Activated T-cell treated with anti-CD3 and anti-CD28 coated beads, Interleukin-2, amount 50 U/mL, for 24 hours (primary cell): ENCODE measurements at regions not wholly inside any gene's neighbourhood (a gene's known extent, or its start where the extent isn't known, plus 50 kb on each side); places are given as distances from the start of the nearest gene placed in this dataset.
"Not testable (repeated sequence)": the region's sequence is repeated elsewhere in the genome, so short reads cannot be mapped to it uniquely, and the experiment has no call there.

Source experiments
- DNase-seq: peaks from one replicate; pipeline ENCODE4 v3.0.0-alpha.2; 2020
- H3K27ac Mint-ChIP-seq: 2 replicates; pipeline ENCODE4 v1.8.0; 2020; ENCODE audit warnings: mild to moderate bottlenecking, mixed read lengths
- H3K27me3 Mint-ChIP-seq: 2 replicates; pipeline ENCODE4 v1.8.0; 2020; ENCODE audit warnings: mixed read lengths
- H3K36me3 Mint-ChIP-seq: 2 replicates; pipeline ENCODE4 v1.8.0; 2020; ENCODE audit warnings: low read depth, mixed read lengths
- H3K4me1 Mint-ChIP-seq: 2 replicates; pipeline ENCODE4 v1.8.0; 2020; ENCODE audit warnings: low read depth, mixed read lengths
- H3K4me3 Mint-ChIP-seq: 2 replicates; pipeline ENCODE4 v1.8.0; 2020; ENCODE audit warnings: mild to moderate bottlenecking, moderate library complexity, mixed read lengths
- H3K9me3 Mint-ChIP-seq: 2 replicates; pipeline ENCODE4 v1.8.0; 2020; ENCODE audit warnings: mixed read lengths

GRCh38 chr20:47968541-47969310 lies 183.4 kb upstream of the SULF2 start:
- Mint-ChIP-seq H3K4me1 (no peaks in the 10 kb centered on the region), H3K36me3 (no peaks in the 10 kb centered on the region), H3K9me3 (no peaks in the 10 kb centered on the region), H3K4me3 (no peak overlapping the region), H3K27ac (no peak overlapping the region), H3K27me3 (peaks cover 26% of the 10 kb centered on the region)
- DNase-seq: no peak

DNA sequence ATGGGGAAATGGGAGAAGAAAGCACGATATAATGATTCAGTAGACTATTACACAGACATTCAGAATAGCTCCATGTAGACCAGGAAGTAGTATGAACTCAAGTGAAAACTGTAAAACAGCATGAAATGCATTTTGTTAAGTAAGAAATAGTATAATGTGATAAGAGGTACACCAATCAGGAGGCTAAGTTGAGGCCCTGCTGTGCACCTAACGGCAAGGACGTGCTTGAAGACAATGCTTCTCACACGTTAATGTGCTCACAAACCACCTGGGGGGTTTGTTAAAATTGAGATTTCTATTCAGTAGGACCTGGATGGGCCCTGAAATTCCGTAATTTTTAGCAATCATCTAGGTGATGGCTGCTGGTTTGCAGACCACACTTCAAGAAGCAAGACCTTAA lies 178.9 kb upstream of the SULF2 start:
- Mint-ChIP-seq H3K4me3 (no peak overlapping the region), H3K4me1 (no peaks in the 10 kb centered on the region), H3K27me3 (no peaks in the 10 kb centered on the region), H3K36me3 (no peaks in the 10 kb centered on the region), H3K9me3 (no peaks in the 10 kb centered on the region), H3K27ac (no peak overlapping the region)
- DNase-seq: no peak

DNA sequence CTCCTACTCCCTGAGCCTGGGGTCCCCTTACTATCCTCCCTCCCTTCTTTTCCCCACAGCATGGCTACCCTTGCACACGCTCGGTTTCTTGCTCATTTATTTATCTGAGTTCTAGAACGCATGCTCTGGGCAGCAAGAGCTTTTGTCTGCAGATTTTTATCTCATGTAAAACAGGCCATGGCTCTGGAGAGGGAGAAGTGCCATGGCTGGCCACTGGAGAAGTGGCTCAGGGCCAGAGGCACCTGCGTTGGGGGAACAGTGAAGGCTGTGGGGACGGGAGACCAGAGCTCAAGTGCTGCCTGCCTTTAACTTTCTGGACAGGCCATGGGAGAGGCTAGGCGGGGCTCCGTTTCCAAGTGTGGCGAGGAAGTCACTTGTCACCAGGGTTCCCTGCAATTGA lies 177.7 kb upstream of the SULF2 start:
- DNase-seq: no peak
- H3K4me1 Mint-ChIP-seq: no peaks in the 10 kb centered on the region
- no peak overlapping the region for H3K4me3 Mint-ChIP-seq
- H3K27me3 Mint-ChIP-seq: no peaks in the 10 kb centered on the region
- no peak overlapping the region for H3K27ac Mint-ChIP-seq
- H3K9me3 Mint-ChIP-seq: no peaks in the 10 kb centered on the region
- H3K36me3 Mint-ChIP-seq: no peaks in the 10 kb centered on the region

GRCh38 chr20:47962286-47962963 lies 177.1 kb upstream of the SULF2 start:
- no peak overlapping the region for H3K27ac Mint-ChIP-seq
- H3K4me1 Mint-ChIP-seq: no peaks in the 10 kb centered on the region
- no peaks in the 10 kb centered on the region for H3K27me3 Mint-ChIP-seq
- no peaks in the 10 kb centered on the region for H3K36me3 Mint-ChIP-seq
- H3K4me3 Mint-ChIP-seq: no peak overlapping the region
- DNase-seq: no peak
- H3K9me3 Mint-ChIP-seq: no peaks in the 10 kb centered on the region

DNA sequence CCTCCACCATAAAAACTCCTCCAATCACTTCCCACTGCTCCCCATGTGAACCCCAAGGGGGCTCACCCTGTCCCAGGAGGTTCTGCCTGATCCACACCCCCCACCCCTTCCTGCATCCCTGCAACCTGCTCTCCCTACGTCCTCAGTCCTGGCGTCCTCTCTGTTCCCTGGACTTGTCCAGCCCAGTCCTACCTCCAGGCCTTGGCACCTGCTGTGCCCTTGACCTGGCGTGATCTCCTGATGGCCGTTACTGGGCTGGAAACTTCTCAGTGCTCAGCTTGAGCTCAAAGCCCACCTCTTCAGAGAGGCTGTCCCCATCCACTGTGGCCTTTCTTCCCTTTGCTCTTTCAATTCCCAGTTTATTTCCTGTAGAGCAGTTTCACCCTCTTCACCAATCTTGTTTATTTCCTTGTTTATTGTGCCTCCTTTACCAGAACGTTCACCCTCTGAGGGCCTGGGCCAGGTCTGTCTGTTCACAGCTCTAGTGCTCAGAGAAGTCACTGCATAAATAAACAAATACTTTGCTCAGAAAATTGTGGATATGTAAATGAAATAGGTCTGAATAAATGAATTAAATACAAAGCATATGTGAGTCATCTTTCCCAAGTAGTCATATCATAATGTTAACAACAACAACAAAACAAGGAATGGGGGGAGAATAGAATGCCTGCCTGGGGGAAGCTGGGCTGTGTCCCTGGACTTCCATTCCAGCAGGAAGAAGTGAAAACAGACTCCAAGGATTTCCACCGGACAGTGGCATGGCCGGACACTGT lies 175.7 kb upstream of the SULF2 start:
- Mint-ChIP-seq H3K27ac (no peak overlapping the region), H3K36me3 (no peaks in the 10 kb centered on the region), H3K27me3 (no peaks in the 10 kb centered on the region), H3K4me1 (no peaks in the 10 kb centered on the region), H3K9me3 (no peaks in the 10 kb centered on the region), H3K4me3 (no peak overlapping the region)
- DNase-seq: no peak

DNA sequence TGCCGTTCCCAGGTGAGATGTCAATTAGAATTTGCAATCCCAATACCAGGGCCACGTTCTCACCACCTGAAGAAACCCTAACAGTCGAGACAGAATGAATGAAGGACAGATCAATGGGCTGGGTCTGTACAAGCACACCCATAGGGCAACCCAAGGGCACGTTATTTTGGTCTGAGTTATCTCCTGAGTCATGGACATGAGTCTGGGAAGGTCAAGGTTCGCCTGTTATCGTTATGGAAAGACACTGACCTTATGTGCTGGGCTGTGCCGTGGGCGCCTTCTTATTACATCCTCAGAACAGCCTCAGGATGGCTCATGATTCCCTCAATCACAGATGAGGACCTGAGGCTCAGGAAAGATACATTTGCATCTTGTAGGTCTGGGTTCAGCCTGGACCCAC lies 175.0 kb upstream of the SULF2 start:
- Mint-ChIP-seq H3K4me3 (no peak overlapping the region), H3K4me1 (no peaks in the 10 kb centered on the region), H3K27ac (no peak overlapping the region), H3K36me3 (no peaks in the 10 kb centered on the region), H3K27me3 (no peaks in the 10 kb centered on the region), H3K9me3 (no peaks in the 10 kb centered on the region)
- no peak for DNase-seq

GRCh38 chr20:47957989-47958801 lies 172.9 kb upstream of the SULF2 start:
- H3K27me3 Mint-ChIP-seq, H3K36me3 Mint-ChIP-seq, H3K4me1 Mint-ChIP-seq, H3K4me3 Mint-ChIP-seq, DNase-seq, H3K9me3 Mint-ChIP-seq, H3K27ac Mint-ChIP-seq: not testable (repeated sequence)

GRCh38 chr20:47957135-47957534 lies 171.9 kb upstream of the SULF2 start:
- H3K27ac Mint-ChIP-seq: no peak overlapping the region
- DNase-seq: no peak
- no peaks in the 10 kb centered on the region for H3K9me3 Mint-ChIP-seq
- H3K36me3 Mint-ChIP-seq: no peaks in the 10 kb centered on the region
- H3K4me3 Mint-ChIP-seq: no peak overlapping the region
- H3K27me3 Mint-ChIP-seq: peaks cover 9% of the 10 kb centered on the region
- no peaks in the 10 kb centered on the region for H3K4me1 Mint-ChIP-seq

- H3K27ac Mint-ChIP-seq: no peak overlapping the region
- no peak overlapping the region for H3K4me3 Mint-ChIP-seq
- H3K27me3 Mint-ChIP-seq: peaks cover 9% of the 10 kb centered on the region
- no peaks in the 10 kb centered on the region for H3K9me3 Mint-ChIP-seq
- no peak for DNase-seq
- H3K4me1 Mint-ChIP-seq: no peaks in the 10 kb centered on the region
- no peaks in the 10 kb centered on the region for H3K36me3 Mint-ChIP-seq
Observed at GRCh38 chr20:47956268-47956995, 171.2 kb upstream of the SULF2 start.

GRCh38 chr20:47953471-47953870 lies 168.2 kb upstream of the SULF2 start:
- peaks cover 12% of the 10 kb centered on the region for H3K27me3 Mint-ChIP-seq
- no peaks in the 10 kb centered on the region for H3K36me3 Mint-ChIP-seq
- H3K9me3 Mint-ChIP-seq: no peaks in the 10 kb centered on the region
- no peaks in the 10 kb centered on the region for H3K4me1 Mint-ChIP-seq
- H3K27ac Mint-ChIP-seq: no peak overlapping the region
- no peak overlapping the region for H3K4me3 Mint-ChIP-seq
- no peak for DNase-seq

GRCh38 chr20:47952023-47952564 lies 166.8 kb upstream of the SULF2 start:
- no peaks in the 10 kb centered on the region for H3K4me1 Mint-ChIP-seq
- H3K4me3 Mint-ChIP-seq: no peak overlapping the region
- no peak overlapping the region for H3K27ac Mint-ChIP-seq
- H3K27me3 Mint-ChIP-seq: peaks cover 12% of the 10 kb centered on the region
- DNase-seq: no peak
- H3K36me3 Mint-ChIP-seq: no peaks in the 10 kb centered on the region
- H3K9me3 Mint-ChIP-seq: no peaks in the 10 kb centered on the region

DNA sequence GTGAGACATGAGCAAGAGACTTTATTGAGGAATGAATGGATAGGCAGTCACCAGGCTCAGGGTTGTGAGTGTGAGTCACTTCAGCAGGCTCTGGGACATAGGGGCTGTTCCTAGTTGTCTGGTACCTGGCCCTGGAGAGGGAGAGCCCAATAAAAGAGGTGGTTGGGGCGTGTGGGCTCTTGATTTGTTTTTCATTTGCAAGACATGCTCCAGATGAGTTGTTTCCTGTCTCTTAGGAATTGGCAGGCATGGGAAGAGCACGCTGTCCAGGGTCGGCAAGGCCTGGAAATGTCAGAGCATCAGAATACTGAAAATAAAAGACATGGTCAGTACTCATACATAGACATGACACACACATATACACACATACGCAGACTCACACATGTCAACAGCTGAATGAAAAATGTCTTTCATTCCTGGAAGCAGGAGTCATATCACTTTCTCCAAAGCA lies 166.3 kb upstream of the SULF2 start:
- Mint-ChIP-seq H3K4me3 (no peak overlapping the region), H3K36me3 (no peaks in the 10 kb centered on the region), H3K27ac (no peak overlapping the region), H3K27me3 (peaks cover 12% of the 10 kb centered on the region), H3K9me3 (no peaks in the 10 kb centered on the region), H3K4me1 (no peaks in the 10 kb centered on the region)
- DNase-seq: no peak

GRCh38 chr20:47950913-47951283 lies 165.6 kb upstream of the SULF2 start:
- Mint-ChIP-seq H3K4me3 (no peak overlapping the region), H3K27ac (no peak overlapping the region)

More at GRCh38 chr20:47950913-47951283, 165.6 kb upstream of the SULF2 start:
- Mint-ChIP-seq H3K27me3 (peaks cover 12% of the 10 kb centered on the region), H3K4me1 (no peaks in the 10 kb centered on the region), H3K9me3 (no peaks in the 10 kb centered on the region), H3K36me3 (no peaks in the 10 kb centered on the region)
- DNase-seq: no peak
